Tibial nerve (tissue), 4 donors: ENCODE measurements at regions not wholly inside any gene's neighbourhood (a gene's known extent, or its start where the extent isn't known, plus 50 kb on each side); places are given as distances from the start of the nearest gene placed in this dataset.

Experiments used
- EP300 ChIP-seq, 2 donors: sonication (generic); formaldehyde crosslinking; IDR thresholded peaks; one replicate each; pipeline ENCODE4 v1.6.1; 2017; ENCODE audit warnings: antibody characterized with exemption in 2 of 2, mild to moderate bottlenecking in 1 of 2
- TF ChIP-seq, protein P1 (sequence below), 5 experiments: fragments of 200-600 bp in 3 of 5; fragments of 450-650 bp in 2 of 5; sonication (generic) in 3 of 5; IDR thresholded peaks; one replicate each; pipeline ENCODE4 v1.5.1; 2016 to 2019; ENCODE audit warnings: antibody characterized with exemption in 5 of 5, mild to moderate bottlenecking in 3 of 5, moderate library complexity in 2 of 5

DNA sequence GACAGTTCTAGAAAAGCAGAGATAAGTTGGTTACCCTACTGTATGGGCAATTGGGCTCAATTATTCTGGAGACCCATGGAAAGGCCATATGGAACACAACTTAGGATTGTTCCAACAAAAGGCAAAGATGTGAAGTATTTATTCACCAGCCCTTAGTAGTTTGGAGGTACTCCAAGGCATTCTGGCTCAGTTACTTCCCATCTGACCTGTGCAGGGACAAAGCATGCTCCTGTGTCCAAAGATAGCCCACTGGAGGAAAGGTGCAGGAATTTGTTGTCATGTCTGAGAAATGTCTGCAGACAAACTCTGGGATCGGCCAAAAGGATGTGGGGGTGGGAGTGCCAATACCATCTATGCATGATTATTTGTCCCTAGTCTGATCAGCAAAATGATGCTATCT is 279.5 kb upstream of the PTGER4 start:
- TF ChIP-seq, protein P1, sequence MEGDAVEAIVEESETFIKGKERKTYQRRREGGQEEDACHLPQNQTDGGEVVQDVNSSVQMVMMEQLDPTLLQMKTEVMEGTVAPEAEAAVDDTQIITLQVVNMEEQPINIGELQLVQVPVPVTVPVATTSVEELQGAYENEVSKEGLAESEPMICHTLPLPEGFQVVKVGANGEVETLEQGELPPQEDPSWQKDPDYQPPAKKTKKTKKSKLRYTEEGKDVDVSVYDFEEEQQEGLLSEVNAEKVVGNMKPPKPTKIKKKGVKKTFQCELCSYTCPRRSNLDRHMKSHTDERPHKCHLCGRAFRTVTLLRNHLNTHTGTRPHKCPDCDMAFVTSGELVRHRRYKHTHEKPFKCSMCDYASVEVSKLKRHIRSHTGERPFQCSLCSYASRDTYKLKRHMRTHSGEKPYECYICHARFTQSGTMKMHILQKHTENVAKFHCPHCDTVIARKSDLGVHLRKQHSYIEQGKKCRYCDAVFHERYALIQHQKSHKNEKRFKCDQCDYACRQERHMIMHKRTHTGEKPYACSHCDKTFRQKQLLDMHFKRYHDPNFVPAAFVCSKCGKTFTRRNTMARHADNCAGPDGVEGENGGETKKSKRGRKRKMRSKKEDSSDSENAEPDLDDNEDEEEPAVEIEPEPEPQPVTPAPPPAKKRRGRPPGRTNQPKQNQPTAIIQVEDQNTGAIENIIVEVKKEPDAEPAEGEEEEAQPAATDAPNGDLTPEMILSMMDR (IDR thresholded peaks at IDR 0.05), result no peak
- no peak for TF ChIP-seq EP300 (IDR thresholded peaks at IDR 0.05)
